ENCODE measurements at regions not wholly inside any gene's neighbourhood (a gene's known extent, or its start where the extent isn't known, plus 50 kb on each side); places are given as distances from the start of the nearest gene placed in this dataset.

- CTCF ChIA-PET = interaction anchor here (1.3 to 6.1 kb wide), 12 partner anchors 9 to 537 kb away, joined by 3 to 66 read pairs (median 15); no protein-coding TSS in a partner anchor
- DNase-seq (ENCODE audit: extremely low spot score) = no peak
- TF ChIP-seq CTCF (IDR thresholded peaks at IDR 0.05; ENCODE audit: control extremely low read depth, extremely low read depth, low read depth, missing control alignments) = no peak
- POLR2A ChIA-PET = no interaction called here
These were observed 50.2 kb upstream of the DTNA start for GRCh38 chr18:34659579-34660517.

Measured in GM10248 (cell line).